SK-N-SH (cell line): ENCODE measurements at regions not wholly inside any gene's neighbourhood (a gene's known extent, or its start where the extent isn't known, plus 50 kb on each side); places are given as distances from the start of the nearest gene placed in this dataset.

Source experiments
- CTCF ChIA-PET: fragments of 300-600, 350-600 bp; formaldehyde crosslinking; extraction: SDS; loops from one replicate; lab custom pipeline; 2021; lab: Yijun Ruan, JAX
- POLR2A ChIA-PET: fragments of 350-600 bp; sonication (Branson Sonifier 250); formaldehyde crosslinking; extraction: SDS; loops from one replicate; lab custom pipeline; 2020; ENCODE audit warnings: antibody characterized with exemption, inconsistent platforms; lab: Yijun Ruan, JAX
- DNase-seq: peaks from one replicate; pipeline ENCODE4 v3.0.0; 2012
- H2AFZ ChIP-seq: fragments of 200-600 bp; sonication (generic); 2 replicates; pipeline ENCODE4 v1.8.1; 2016; ENCODE audit warnings: antibody characterized with exemption, mild to moderate bottlenecking, low read depth
- H3F3A ChIP-seq: fragments of 200-600 bp; sonication (generic); replicated peaks from 2 replicates; pipeline ENCODE3; 2016; ENCODE audit warnings: antibody characterized with exemption, mild to moderate bottlenecking; ENCODE audit not compliant: insufficient read depth
- H3K27ac ChIP-seq, 2 experiments: fragments of 200-500 bp in 1 of 2; fragments of 200-600 bp in 1 of 2; sonication (Bioruptor generic) in 1 of 2; sonication (generic), shearing (Covaris generic) in 1 of 2; 2 replicates each; pipeline versions ENCODE4 v1.5.1 to v1.6.1; 2014 to 2016; ENCODE audit warnings: low read depth in 2 of 2, inconsistent platforms in 1 of 2, low read length in 1 of 2, mild to moderate bottlenecking in 1 of 2, mixed read lengths in 1 of 2
- H3K27me3 ChIP-seq: fragments of 200-600 bp; sonication (generic), shearing (Covaris generic); 2 replicates; pipeline ENCODE4 v1.6.1; 2016; ENCODE audit warnings: mixed run types; ENCODE audit not compliant: insufficient read depth
- H3K36me3 ChIP-seq, 2 experiments: fragments of 200-500 bp in 1 of 2; fragments of 200-600 bp in 1 of 2; sonication (Bioruptor generic) in 1 of 2; sonication (generic) in 1 of 2; replicated peaks in 1 of 2; 2 replicates each; pipeline versions ENCODE3 to v1.5.1; 2014 to 2016; ENCODE audit warnings: low read length in 1 of 2, mild to moderate bottlenecking in 1 of 2; ENCODE audit not compliant: insufficient read depth in 2 of 2, control insufficient read depth in 1 of 2
- H3K4me1 ChIP-seq, 2 experiments: fragments of 200-500 bp in 1 of 2; fragments of 200-600 bp in 1 of 2; sonication (Bioruptor generic) in 1 of 2; sonication (generic), shearing (Covaris generic) in 1 of 2; 2 replicates each; pipeline versions ENCODE4 v1.5.1 to v1.6.1; 2014 to 2016; ENCODE audit warnings: low read depth in 1 of 2, low read length in 1 of 2, mixed run types in 1 of 2; ENCODE audit not compliant: insufficient read depth in 2 of 2, control insufficient read depth in 1 of 2
- H3K4me2 ChIP-seq: fragments of 200-600 bp; sonication (generic), shearing (Covaris generic); 2 replicates; pipeline ENCODE4 v1.6.1; 2017; ENCODE audit warnings: mixed run types
- H3K4me3 ChIP-seq, 2 experiments: fragments of 200-500 bp in 1 of 2; fragments of 200-600 bp in 1 of 2; sonication (Bioruptor generic) in 1 of 2; sonication (generic), shearing (Covaris generic) in 1 of 2; 2 replicates each; pipeline versions ENCODE4 v1.5.1 to v1.8.1; 2014 to 2016; ENCODE audit warnings: low read depth in 2 of 2, inconsistent platforms in 1 of 2, low read length in 1 of 2, mild to moderate bottlenecking in 1 of 2, mixed read lengths in 1 of 2, moderate library complexity in 1 of 2
- H3K79me2 ChIP-seq: fragments of 200-600 bp; sonication (generic); 2 replicates; pipeline ENCODE4 v1.8.1; 2017; ENCODE audit warnings: mild to moderate bottlenecking; ENCODE audit not compliant: insufficient read depth
- H3K9ac ChIP-seq: fragments of 200-600 bp; sonication (generic); 2 replicates; pipeline ENCODE4 v1.6.1; 2017; ENCODE audit warnings: mixed run types
- H3K9me2 ChIP-seq: fragments of 200-600 bp; sonication (generic); 2 replicates; pipeline ENCODE4 v1.6.1; 2017; ENCODE audit warnings: mixed run types
- H3K9me3 ChIP-seq: fragments of 200-600 bp; sonication (generic); 2 replicates; pipeline ENCODE4 v1.6.1; 2017; ENCODE audit warnings: mixed run types, mild to moderate bottlenecking, moderate library complexity
- H4K20me1 ChIP-seq: fragments of 200-600 bp; sonication (generic); 2 replicates; pipeline ENCODE4 v1.6.1; 2017; ENCODE audit warnings: mild to moderate bottlenecking, mixed run types; ENCODE audit not compliant: insufficient read depth
- CHD2 ChIP-seq: fragments of 150-350 bp; IDR thresholded peaks from 2 replicates; pipeline ENCODE4 v1.6.1; 2018; ENCODE audit warnings: low read length; ENCODE audit not compliant: partially characterized antibody
- CTCF ChIP-seq: fragments of 200-600 bp; sonication (generic); IDR thresholded peaks from 2 replicates; pipeline ENCODE4 v1.6.1; 2017; ENCODE audit warnings: antibody characterized with exemption, mild to moderate bottlenecking, moderate library complexity
- ELF1 ChIP-seq: IDR thresholded peaks from 2 replicates; pipeline ENCODE4 v1.4.0; 2012
- EP300 ChIP-seq, 2 experiments: IDR thresholded peaks; 2 replicates each; pipeline versions ENCODE4 v1.4.0 to v1.6.1; 2012; ENCODE audit warnings: borderline replicate concordance in 1 of 2, low read depth in 1 of 2, low read length in 1 of 2
- EZH2phosphoT487 ChIP-seq: fragments of 200-600 bp; sonication (generic); IDR thresholded peaks from 2 replicates; pipeline ENCODE4 v1.6.1; 2017; ENCODE audit warnings: low read depth, mixed run types, mild to moderate bottlenecking, antibody characterized with exemption, moderate library complexity, borderline replicate concordance
- FOSL2 ChIP-seq: IDR thresholded peaks from 2 replicates; pipeline ENCODE4 v1.4.0; 2012; ENCODE audit warnings: low read depth, mild to moderate bottlenecking, moderate library complexity, borderline replicate concordance
- FOXJ3 ChIP-seq: sonication (generic); formaldehyde crosslinking; IDR thresholded peaks from 2 replicates; pipeline ENCODE4 v1.5.1; 2020; ENCODE audit warnings: mild to moderate bottlenecking, missing genetic modification reagents
- FOXM1 ChIP-seq: IDR thresholded peaks from 2 replicates; pipeline ENCODE4 v1.4.0; 2012; ENCODE audit warnings: low read depth, mild to moderate bottlenecking
- GABPA ChIP-seq: IDR thresholded peaks from 2 replicates; pipeline ENCODE4 v1.4.0; 2012; ENCODE audit warnings: low read depth, mild to moderate bottlenecking
- GATA2 ChIP-seq: sonication (generic); formaldehyde crosslinking; IDR thresholded peaks from 2 replicates; pipeline ENCODE4 v1.5.0; 2020; ENCODE audit warnings: mild to moderate bottlenecking, missing genetic modification reagents
- MAX ChIP-seq: IDR thresholded peaks from 2 replicates; pipeline ENCODE4 v1.4.0; 2012; ENCODE audit warnings: low read depth
- MEF2A ChIP-seq: IDR thresholded peaks from 2 replicates; pipeline ENCODE4 v1.4.0; 2012; ENCODE audit warnings: low read depth, borderline replicate concordance
- MXI1 ChIP-seq: IDR thresholded peaks from 2 replicates; pipeline ENCODE4 v1.6.1; 2012; ENCODE audit warnings: mild to moderate bottlenecking, low read depth, low read length, improper control_type of control experiment
- NFIC ChIP-seq: IDR thresholded peaks from 2 replicates; pipeline ENCODE4 v1.4.0; 2012; ENCODE audit warnings: borderline replicate concordance
- NRF1 ChIP-seq: IDR thresholded peaks from 2 replicates; pipeline ENCODE4 v1.6.1; 2012; ENCODE audit warnings: low read depth, mild to moderate bottlenecking, low read length
- POLR2AphosphoS5 ChIP-seq: IDR thresholded peaks from 2 replicates; pipeline ENCODE4 v1.6.1; 2012; ENCODE audit warnings: low read depth, low read length
- RAD21 ChIP-seq: IDR thresholded peaks from 2 replicates; pipeline ENCODE4 v1.6.1; 2012; ENCODE audit warnings: mild to moderate bottlenecking, low read length
- RCOR1 ChIP-seq: fragments of 150-350 bp; IDR thresholded peaks from 2 replicates; pipeline ENCODE4 v1.6.1; 2017; ENCODE audit warnings: antibody characterized with exemption, low read length
- RFX5 ChIP-seq: IDR thresholded peaks from 2 replicates; pipeline ENCODE4 v1.6.1; 2012; ENCODE audit warnings: mild to moderate bottlenecking, improper control_type of control experiment, low read length
- RXRA ChIP-seq: IDR thresholded peaks from 2 replicates; pipeline ENCODE4 v1.4.0; 2012; ENCODE audit warnings: low read depth, mild to moderate bottlenecking, borderline replicate concordance
- SIN3A ChIP-seq: IDR thresholded peaks from 2 replicates; pipeline ENCODE4 v1.6.1; 2012; ENCODE audit warnings: low read depth, mild to moderate bottlenecking, low read length, moderate library complexity, borderline replicate concordance
- TAF1 ChIP-seq: IDR thresholded peaks from 2 replicates; pipeline ENCODE4 v1.6.1; 2012; ENCODE audit warnings: low read depth, mild to moderate bottlenecking, low read length, moderate library complexity, borderline replicate concordance
- TCF12 ChIP-seq: IDR thresholded peaks from 2 replicates; pipeline ENCODE4 v1.4.0; 2012
- USF1 ChIP-seq: IDR thresholded peaks from 2 replicates; pipeline ENCODE4 v1.4.0; 2012; ENCODE audit warnings: low read depth, borderline replicate concordance
- ZBTB33 ChIP-seq: IDR thresholded peaks from 2 replicates; pipeline ENCODE4 v1.4.0; 2012; ENCODE audit warnings: low read depth, borderline replicate concordance
- WGBS: methylation state at CpG from one replicate; pipeline ENCODE4 v1.1.6; 2017; ENCODE audit warnings: low lambda C conversion rate; 5-methylcytosine and 5-hydroxymethylcytosine counted together

GRCh38 chr16:62681819-62682218, 645.6 kb upstream of the CDH8 start:
- Histone ChIP-seq H3K4me3 (no peak overlapping the region), H3K9me3 (no peaks in the 10 kb centered on the region; the same call in 1 of the 2 replicates), H3K9me2 (no peaks in the 10 kb centered on the region), H4K20me1 (no peaks in the 10 kb centered on the region), H3K27ac (no peak overlapping the region), H3K4me1 (no peaks in the 10 kb centered on the region), H3K27me3 (no peaks in the 10 kb centered on the region), H3K36me3 (no peaks in the 10 kb centered on the region), H3K4me2 (no peak overlapping the region), H3F3A (no peaks in the 10 kb centered on the region), H2AFZ (no peak overlapping the region), H3K79me2 (no peaks in the 10 kb centered on the region), H3K9ac (no peak overlapping the region)
- POLR2A ChIA-PET = no interaction called here
- WGBS = 17% methylated on average over 1 of the region's 1 CpG
- TF ChIP-seq NFIC (no peak), FOXM1 (no peak), POLR2AphosphoS5 (no peak), ZBTB33 (no peak), RXRA (no peak), EP300 (IDR thresholded peaks at IDR 0.05; ENCODE audit: borderline replicate concordance in 1 of 2, low read depth in 1 of 2, low read length in 1 of 2) (no peak), CTCF (no peak), MEF2A (no peak), NRF1 (no peak), FOSL2 (no peak), TCF12 (no peak)
- DNase-seq = no peak
- CTCF ChIA-PET = no interaction called here

GRCh38 chr16:62678796-62679195, 642.6 kb upstream of the CDH8 start:
- no peak for TF ChIP-seq RFX5
- no peak for TF ChIP-seq POLR2AphosphoS5
- no peak for TF ChIP-seq RCOR1
- no peak for TF ChIP-seq GATA2
- no peak for TF ChIP-seq GABPA
- no peak for TF ChIP-seq MXI1
- no peak for TF ChIP-seq EZH2phosphoT487
- TF ChIP-seq RAD21 = no peak
- TF ChIP-seq USF1 = no peak
- no peak for TF ChIP-seq CHD2
- no peak for TF ChIP-seq FOSL2
- no peak for TF ChIP-seq NFIC
- TF ChIP-seq TAF1 = no peak
- no peak for TF ChIP-seq MAX
- TF ChIP-seq SIN3A = no peak
- TF ChIP-seq FOXJ3 (CRISPR knock-in tag) = no peak
- TF ChIP-seq ELF1 = no peak
- no peak for TF ChIP-seq EP300 (IDR thresholded peaks at IDR 0.05; ENCODE audit: borderline replicate concordance in 1 of 2, low read depth in 1 of 2, low read length in 1 of 2)
- Histone ChIP-seq H3K4me1 (no peaks in the 10 kb centered on the region), H2AFZ (no peak overlapping the region), H3K4me3 (no peak overlapping the region), H3K9me3 (no peaks in the 10 kb centered on the region; the same call in 1 of the 2 replicates), H3F3A (no peaks in the 10 kb centered on the region), H3K4me2 (no peak overlapping the region), H3K36me3 (no peaks in the 10 kb centered on the region), H3K27ac (no peak overlapping the region), H3K79me2 (no peaks in the 10 kb centered on the region), H3K27me3 (no peaks in the 10 kb centered on the region), H3K9me2 (no peaks in the 10 kb centered on the region), H3K9ac (no peak overlapping the region), H4K20me1 (no peaks in the 10 kb centered on the region)
- ChIA-PET CTCF (interaction anchor here (1.5 kb wide), 1 partner anchor 18 kb away, joined by 4 read pairs; no protein-coding TSS in a partner anchor), POLR2A (no interaction called here)
- DNase-seq = no peak
- 37% methylated on average over 4 of the region's 4 CpGs for WGBS
